Renal pelvis (tissue), 1 donor: ENCODE measurements at regions not wholly inside any gene's neighbourhood (a gene's known extent, or its start where the extent isn't known, plus 50 kb on each side); places are given as distances from the start of the nearest gene placed in this dataset.

Experiments used
- DNase-seq: peaks from one replicate; pipeline ENCODE4 v3.0.0-alpha.2; 2013

DNA sequence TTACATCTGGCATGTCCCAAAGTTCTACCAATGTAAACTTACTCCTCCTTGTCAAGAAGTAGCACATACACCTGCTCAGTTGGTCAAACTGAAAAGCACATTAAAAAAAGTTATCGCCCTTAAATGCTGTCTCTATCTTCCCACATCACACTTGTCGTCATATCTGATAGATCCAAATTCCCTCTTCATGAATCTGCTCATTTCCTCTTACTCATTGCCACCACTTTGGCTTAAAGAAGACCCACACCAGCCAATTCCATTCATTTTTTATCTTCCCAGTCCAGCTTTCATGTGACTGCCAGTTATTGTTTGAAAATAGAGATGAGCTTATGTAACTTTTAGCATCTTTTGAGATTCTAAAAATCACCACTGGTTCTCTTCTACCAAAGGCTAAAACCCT is 305.9 kb upstream of the MTNR1B start:
- DNase-seq, result no peak

DNA sequence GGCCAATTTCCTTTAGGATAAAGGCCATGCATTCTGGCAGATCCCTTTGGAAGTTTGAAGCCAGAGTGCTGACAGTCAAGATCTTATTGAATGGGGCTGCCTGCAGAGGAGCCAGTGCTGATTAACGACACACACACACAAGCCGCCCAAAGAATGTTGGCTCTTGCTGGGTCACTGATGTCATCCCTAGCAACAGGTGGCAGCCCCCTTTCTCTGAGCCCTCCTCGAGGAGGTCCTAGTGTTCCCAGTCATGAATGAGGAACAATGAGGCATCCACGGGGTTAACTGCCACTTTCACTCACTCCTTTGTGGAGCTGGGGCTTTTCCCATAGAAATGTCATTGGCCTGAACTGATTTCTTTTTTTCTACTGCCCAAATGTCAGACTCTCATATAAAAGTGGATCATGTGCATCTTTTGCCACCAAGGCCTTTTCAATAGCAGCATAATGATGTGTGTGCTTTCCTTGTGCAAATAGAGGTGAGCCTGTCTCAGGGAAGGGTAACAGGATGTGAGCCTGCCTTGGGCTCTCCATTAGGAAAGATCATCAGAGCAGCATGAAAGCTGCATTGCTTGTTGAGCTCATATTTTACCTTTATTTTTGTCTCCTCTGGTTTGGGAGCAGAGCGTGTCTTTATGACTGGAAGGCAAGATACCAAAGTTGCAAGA is 301.8 kb upstream of the MTNR1B start:
- no peak for DNase-seq

DNA sequence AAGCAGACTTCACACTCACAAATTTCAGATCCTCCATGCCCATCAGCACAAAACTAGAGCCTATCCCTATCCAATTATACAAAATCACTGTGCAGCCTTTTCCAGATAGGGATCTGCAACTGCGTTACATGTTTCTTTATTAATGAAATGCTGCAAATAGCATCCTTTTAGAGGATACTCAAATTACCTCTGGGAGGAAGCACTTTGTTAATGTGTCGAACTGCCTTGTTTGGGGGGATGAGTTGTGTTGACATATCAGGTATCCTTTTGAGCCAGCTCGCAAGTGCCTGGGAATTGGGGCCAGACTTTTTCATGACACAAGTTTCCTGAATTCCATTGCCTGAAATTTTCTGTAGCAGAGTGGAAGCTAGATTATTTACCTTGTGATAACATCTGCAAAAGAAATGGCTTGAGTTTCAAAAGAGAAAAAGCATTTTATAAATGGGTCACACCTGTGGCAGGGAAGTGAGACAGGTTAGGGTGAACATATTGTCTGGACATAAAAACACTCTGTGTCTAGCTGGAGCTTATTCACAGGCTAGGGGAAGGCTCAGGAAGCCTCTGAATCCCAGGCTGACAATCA is 299.1 kb upstream of the MTNR1B start:
- peak; percentile 52 for DNase-seq

DNA sequence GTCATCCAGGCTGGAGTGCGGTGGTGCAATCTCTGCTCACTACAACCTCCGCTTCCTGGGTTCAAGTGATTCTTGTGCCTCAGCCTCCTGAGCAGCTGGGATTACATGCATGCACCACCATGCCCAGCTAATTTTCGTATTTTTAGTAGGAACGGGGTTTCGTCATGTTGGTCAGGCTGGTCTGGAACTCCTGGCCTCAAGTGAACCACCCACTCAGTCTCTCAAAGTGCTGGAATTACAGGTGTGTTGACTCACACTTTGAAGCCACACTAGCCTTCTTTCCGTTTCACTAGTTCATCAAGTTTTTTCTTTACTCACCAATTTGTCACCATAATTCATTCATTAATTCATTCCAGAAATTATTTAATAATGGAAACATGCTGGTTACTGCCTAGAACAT is 298.4 kb upstream of the MTNR1B start:
- no peak for DNase-seq

DNA sequence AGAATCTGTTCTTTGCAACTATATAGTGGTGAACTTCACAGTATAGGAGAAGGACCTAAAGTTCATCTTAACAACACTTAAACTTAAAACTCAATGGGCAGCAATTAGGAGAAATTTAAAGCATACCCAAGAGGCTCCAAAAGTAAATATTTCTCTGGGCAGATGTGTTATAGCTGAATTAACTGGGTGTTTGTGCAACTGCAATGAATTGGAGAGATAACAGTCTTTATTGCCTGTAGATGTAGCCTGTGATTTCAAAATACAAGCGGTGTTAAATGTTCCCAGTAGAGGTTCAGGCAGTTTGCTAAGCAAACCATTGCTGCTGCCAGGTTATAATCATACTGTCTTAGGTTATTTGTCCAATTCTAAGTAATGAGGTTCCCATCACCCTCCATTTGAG is 294.1 kb upstream of the MTNR1B start:
- DNase-seq, result no peak

DNA sequence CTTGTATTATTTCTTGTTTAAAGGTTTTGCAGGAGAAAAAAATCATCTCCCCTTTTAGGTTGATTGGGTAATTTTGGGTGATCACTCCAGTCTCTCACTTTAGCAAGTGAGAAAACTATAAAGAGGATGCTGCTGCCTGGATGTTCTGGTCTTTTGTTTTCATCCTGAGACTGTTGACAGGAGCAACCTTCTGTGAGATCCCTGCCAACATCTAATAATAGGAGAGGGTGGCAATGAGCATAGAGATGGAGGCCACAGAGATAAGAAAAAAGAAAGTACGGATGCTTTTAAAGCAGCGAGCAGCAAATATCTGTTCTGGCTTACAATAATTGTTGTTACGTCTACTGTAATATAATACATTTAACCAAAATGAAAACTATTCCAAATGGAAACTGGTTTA is 293.6 kb upstream of the MTNR1B start:
- DNase-seq, result no peak

DNA sequence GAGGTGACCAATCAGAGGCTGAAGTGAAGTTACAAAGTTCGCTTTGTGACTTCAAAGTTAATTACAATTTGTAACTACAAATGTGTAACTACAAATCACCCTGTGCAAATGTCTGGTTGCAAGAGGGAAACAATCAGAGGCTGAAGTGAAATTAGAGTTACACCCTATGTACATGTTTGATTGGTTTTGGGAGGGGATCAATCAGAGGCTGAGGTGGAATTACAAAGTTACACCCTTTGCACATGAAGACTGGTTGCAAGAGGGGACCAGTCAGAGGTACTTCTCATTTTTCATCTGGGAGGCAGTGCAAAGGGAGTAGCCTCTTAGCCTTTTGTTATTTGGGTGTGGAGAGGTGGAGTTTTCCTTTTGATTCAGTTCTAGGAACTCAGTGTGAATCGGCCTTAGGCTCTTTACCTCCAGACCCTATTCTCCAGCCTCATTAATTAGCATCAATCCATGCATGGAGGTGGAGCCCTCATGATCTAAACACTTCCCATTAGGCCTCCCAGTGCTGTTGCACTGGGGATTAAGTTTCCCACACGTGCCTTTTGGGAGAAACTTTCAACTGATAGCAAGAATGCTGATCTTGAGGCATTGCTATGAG is 291.3 kb upstream of the MTNR1B start:
- no peak for DNase-seq

DNA sequence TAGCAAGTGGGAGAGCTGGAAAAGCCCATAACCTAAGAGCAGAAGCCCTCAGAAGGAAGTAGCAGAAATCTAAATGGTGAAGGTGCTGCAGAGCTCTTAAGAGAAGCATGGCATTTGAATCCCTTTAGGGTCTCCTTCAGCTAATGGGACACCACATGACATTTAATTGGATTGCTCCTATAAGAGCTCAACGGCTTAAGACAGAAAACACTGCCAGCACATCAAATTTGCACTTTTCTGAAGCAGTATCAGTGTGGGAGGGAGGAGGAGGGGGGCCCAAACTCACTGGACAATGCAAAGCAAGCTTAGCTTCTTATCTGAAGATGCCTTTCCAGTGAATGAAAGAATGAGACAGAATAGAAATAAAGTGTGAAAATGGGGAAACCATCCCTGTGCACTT is 287.9 kb upstream of the MTNR1B start:
- no peak for DNase-seq

DNA sequence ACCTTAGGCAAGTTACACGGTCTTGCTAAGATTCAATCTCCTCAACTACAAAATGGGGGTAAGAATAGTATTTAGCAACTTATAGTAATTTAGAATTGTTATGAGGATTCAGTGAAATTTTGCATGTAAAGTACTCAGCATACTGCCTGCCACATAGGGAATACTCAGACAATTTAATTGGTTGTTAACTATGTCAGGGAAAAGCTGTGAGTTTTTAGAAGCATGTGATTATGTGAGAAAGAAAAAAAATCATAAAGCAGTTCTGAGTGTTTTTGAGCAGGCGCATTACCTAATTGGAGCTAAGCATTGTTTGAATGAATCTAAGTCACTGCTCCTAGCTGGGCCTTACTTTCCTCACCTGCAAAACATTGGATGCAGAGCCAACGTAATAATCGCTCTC is 287.3 kb upstream of the MTNR1B start:
- DNase-seq, result no peak

DNA sequence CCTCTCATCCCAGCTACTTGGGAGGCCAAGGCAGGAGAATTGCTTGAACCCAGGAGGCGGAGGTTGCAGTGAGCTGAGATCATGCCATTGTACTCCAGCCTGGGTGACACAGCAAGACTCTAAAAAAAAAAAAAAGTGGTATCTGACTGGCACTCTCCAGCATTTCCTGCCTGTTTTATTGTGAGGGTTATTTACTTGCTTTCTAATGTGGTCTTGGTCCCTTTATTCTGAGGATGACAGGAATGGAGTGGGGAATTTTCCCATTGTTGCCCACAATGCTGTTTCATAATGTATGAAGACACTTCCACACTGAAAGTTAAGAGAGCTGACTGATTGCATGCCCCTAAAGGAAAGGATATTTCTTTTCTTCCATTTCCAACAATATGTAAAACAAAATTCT is 286.5 kb upstream of the MTNR1B start:
- DNase-seq, result no peak

DNA sequence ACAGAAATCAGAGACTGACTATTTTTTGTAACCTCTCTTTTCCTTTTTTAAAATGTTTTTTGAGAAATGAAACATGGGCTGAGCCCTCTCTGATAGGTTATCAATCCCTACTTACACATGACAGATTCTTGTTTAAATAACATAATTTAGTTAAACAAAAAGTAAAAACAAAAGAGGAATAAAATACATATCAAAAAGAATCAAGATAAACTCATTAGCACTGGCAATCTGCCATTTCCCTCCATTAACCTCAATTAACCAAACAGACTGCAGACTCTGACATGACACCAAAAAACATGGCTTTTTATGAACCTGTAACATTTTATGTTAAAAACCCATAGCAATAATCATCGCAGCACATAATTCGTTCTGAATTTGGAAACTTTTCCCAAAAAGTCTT is 284.4 kb upstream of the MTNR1B start:
- DNase-seq, result no peak

DNA sequence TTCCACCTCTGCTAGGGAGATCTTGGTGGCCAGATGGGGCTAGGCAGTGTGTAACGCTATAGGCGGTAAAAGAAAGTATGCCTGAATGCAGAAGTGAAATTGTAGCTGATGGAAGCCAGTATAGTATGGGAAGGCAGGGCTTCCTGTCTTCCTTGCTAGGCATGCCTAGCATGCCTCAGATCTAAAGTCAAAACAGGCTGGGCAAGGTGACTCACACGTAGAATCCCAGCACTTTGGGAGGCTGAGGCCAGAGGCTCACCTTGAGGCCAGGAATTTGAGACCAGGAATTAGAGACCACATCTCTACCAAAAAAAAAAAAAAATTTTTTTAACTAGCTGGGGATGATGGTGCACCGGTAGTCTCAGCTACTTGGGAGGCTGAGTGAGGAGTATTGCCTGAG is 281.7 kb upstream of the MTNR1B start:
- DNase-seq, result no peak

DNA sequence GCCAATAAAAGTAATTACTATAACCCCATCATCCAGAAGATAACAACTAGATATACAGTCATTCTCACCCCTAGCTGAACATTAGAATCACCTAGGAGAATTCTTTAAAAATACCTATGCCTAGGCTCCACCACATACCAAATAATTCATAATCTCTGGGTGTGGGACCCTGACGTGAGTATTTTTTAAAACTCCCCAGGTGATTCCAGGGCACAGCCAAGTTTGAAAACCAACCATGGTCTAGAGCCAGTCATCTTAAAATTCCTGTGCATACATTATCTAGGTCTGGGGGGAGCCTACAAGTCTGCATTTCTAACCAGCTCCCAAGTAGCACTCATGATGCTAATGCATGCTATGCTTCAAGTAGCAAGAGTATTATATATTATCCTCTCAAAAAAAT is 281.0 kb upstream of the MTNR1B start:
- DNase-seq, result no peak

DNA sequence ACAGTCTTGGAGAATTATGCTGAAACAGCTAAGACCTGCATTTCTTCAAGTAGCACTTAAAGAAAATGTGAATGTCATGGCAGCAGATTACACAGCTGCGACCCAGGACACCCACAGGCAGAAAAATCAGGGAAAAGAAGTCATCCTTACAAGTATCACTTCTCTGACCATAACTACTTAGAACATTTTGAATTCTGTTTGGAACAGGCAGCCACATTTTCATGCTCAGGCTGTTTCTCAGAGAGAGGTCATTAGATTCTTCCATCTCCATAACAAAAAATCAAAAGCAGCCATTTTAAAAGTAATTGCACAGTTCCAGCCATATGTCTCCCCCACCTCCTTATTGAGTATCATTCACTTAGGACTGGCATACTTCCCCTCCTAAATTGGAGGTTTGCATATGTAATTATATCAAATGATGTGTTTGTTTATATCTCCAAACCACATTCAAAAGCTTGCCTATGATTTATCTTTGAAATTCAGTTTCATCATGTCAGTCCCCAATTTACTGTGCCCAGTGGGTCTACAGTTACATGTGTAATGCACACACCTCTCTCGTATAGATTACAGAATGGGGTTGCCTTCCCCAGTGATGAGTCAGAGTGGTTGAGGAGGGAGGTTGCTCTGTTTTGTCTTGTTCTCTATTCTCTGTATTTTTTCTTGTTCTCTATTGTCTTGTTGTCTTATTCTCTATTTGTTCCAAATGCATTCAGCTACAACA is 276.5 kb upstream of the MTNR1B start:
- no peak for DNase-seq

DNA sequence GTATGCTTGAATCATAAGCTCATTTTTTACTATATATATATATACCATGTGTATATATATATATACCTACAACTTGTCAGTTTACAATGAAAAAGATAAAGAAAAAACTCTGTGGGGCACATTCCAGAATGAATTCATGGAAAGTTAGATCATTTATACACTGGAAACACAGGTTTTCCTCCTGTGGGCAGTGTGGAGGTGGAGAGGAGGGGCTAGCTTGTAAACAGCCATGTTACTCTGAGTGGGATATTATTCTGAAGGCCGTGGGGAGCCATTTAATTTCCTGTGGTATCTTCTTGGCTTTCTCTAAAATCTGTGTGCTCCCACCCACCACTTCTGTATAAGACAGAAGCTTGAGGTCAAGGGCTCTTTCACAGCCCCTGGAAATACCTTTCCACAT is 273.4 kb upstream of the MTNR1B start:
- DNase-seq, result no peak

DNA sequence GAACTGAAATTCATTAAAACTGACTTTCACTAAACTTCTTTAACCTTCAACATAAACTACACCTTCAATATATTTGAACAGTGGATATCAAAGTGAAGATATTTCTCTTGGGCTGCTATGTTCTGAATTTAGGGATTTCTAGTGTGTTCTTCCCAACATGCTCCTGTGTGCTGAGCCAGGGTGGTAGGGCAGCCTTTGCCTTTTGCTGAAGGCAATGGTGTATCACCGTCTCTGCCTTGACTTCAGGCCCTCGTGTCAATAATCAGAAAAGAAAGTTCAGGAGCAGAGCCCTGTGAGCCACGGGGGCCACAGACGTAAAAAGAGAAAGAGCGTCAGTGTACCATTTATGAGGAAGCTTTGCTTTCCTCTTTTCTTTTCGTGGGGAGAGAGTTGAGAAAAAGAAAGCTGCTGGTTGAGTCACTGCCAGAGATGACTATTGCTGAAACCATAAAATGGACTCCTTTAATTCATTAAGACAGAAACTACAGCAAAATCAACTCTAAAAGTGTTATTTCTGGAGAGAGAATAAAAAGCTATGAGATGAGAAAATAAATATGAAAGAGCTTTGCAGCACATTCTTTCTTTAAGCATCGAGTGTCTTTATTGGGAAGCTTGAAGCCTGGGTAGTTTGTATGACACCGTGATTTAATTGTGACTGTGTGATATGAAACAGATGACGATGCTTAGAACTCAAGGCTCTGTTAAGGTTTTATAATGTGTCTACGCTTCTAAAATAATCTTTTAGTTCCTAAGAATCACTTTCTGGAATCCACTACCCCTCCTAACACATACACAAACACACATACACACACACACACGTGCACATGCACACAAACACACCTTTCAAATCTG is 271.8 kb upstream of the MTNR1B start:
- peak; percentile 45 for DNase-seq

DNA sequence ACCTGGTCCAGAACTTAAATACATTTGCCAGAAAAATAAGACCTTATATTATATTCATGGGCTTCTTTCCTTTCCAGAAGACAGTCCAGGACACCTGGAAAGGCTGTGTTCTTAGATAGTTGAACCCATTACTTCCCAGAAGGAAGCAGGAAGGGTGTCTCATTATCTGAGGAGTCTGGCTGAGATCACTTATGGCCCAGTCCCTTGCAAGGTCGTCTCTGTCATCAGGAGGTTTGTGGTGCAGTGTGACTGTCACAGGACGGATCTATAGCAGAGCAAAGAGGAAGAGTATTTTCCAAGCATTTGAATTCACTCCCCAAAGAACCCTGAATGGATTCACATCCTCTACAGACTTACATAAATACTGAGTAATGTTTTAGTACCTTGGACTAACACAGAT is 270.7 kb upstream of the MTNR1B start:
- DNase-seq, result no peak

DNA sequence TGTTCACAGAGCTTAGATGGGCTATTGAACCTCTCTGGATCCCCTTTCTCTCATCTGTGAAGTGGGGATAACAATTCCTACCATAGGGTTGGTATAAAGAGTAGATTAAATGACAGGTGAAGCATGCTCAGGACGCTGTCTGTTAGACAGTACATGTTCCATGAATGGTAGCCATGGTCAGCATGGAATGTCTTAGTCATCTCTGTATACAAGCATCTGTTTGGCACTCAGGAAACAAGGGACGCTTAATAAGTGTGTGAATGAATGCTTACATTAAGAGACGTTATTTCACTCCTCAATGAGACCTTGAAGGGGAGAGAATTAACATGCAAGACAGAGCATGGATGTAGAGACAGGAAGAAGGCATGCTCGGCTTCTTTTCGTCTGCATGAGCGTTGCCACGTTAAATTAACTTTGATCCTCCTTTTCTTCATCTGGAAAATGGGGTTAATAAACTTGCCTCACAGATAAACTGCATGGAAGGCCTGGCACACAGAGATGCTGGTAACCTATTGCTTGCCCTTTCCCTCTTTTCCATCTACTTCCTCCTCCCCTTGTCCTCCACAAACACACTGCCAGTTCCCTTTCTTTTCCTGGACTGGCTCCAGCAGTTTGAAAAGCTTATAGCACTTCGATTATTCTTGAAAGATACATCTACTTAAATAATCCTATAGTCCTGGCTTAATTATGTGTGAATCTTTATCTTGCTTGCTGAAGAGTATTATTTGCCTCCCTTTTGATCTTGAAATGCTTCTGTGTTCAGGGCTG is 267.2 kb upstream of the MTNR1B start:
- no peak for DNase-seq

DNA sequence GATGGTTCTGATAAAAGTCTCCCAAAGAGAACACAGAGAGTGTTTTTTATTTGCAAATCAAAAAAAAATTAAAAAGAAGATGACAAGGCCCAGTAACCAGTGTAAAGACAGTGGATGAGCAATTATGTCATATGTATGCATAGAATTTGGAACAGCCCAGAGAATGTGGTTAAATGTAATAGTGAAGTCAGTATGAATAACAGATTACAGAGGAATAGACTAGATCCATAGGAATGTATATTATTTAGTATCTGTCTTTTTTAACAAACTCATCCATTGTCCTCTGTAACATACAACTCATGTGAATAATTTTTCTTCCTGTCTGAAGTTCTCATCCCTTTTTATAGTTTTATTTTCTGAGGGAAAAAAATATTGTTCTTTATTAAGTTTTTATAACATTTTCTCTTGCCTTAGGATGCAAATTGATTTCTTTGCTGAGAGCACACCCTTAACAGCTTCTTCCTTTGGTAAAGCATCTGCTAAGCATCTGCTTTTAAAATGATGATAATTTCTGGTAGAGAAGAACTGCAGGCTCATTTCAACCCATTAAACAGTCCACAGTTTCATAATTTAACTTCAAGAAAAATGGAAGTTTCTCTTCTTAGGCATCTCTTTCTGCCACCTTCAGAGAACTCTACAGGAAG is 266.5 kb upstream of the MTNR1B start:
- DNase-seq, result no peak

DNA sequence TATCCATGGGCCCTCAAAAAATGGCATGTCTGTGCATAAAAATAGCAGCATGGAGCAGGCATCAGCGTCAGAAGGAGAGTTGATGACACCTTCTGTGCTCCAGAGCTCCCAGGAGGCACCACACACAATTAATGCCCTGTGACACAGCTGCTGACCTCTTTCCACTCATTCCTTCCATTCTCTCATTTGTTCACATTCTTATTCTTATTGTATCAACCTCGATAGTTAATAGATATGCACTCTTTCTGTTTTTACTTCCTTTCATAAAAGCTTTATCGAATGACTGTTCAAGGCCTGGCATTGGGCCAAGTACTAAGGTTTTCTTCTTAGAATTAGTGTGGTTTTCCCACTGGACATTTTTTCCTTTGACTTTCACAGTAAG is 266.0 kb upstream of the MTNR1B start:
- no peak for DNase-seq

DNA sequence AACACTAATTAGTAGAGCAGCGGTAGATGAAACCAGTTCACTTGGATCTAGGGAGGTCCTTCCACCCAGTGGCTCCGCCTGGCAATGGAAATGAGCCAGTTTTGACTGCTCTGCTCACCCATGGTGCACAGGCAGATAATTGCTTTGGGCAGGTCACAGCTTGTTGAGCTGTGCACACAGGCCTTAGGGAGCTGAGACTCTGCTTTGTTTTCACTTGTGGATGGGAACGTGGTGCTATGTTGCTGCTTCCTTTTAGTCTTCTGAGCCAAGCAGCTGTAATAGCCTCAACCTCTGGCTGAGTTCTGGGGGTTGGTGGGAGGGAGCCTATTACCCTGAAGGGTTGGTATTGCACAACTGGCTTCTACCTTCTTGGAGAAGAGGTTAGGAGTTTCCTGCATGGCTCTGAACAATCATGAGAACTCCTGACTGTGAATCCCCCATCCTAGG is 262.3 kb upstream of the MTNR1B start:
- DNase-seq, result peak; percentile 16
